GM12878 (cell line): ENCODE measurements at regions not wholly inside any gene's neighbourhood (a gene's known extent, or its start where the extent isn't known, plus 50 kb on each side); places are given as distances from the start of the nearest gene placed in this dataset.

Experiments
- ATAC-seq: fragments of 200-7000 bp; cut with Tn5 transposase; 3 replicates; pipeline ENCODE4 v1.9.1; 2020; ENCODE audit warnings: mild to moderate bottlenecking, moderate library complexity
- BruUV-seq: library from RNA; stranded (reverse); fragments of 400-500 nt; replicated peaks from 2 replicates; lab custom pipeline; 2021; lab: Mats Ljungman, UMichigan
- CTCF ChIA-PET: fragments of 300-600 bp; sonication (Branson Sonifier 250); formaldehyde crosslinking; extraction: SDS; loops from one replicate; lab custom pipeline; 2021; ENCODE audit warnings: inconsistent platforms; lab: Yijun Ruan, JAX
- POLR2A ChIA-PET: fragments of 350-600 bp; formaldehyde crosslinking; extraction: SDS; loops from one replicate; lab custom pipeline; 2021; ENCODE audit warnings: inconsistent platforms; lab: Charles Lee
- RAD21 ChIA-PET: fragments of 300-600 bp; sonication (Branson Sonifier 250); formaldehyde crosslinking; loops from one replicate; lab custom pipeline; 2023; ENCODE audit warnings: antibody characterized with exemption; ENCODE audit not compliant: unreplicated experiment; lab: Charles Lee
- SMC1A ChIA-PET: fragments of 300-600 bp; sonication (Branson Sonifier 250); formaldehyde crosslinking; loops from one replicate; lab custom pipeline; 2023; ENCODE audit not compliant: unreplicated experiment, uncharacterized antibody; lab: Charles Lee
- DNase-seq: peaks from one replicate; pipeline ENCODE4 v3.0.0-alpha.2; 2011; ENCODE audit warnings: low read depth, low spot score
- FAIRE-seq: peaks from 3 replicates; lab custom pipeline; 2011; peaks lifted over from hg19 to GRCh38; lab: Jason Lieb, UNC
- H2AFZ ChIP-seq: 2 replicates; pipeline ENCODE4 v1.6.0; 2011; ENCODE audit warnings: low read depth, low read length, control low read depth; ENCODE audit not compliant: control insufficient read depth
- H3K27ac ChIP-seq: 2 replicates; pipeline ENCODE4 v1.5.1; 2011; ENCODE audit warnings: control low read depth; ENCODE audit not compliant: control insufficient read depth, insufficient read depth
- H3K27me3 ChIP-seq, 2 experiments: replicated peaks in 1 of 2; 2 replicates each; pipeline versions ENCODE4 v1.6.0 to v1.6.1; 2011; ENCODE audit warnings: low read length in 1 of 2; ENCODE audit not compliant: control insufficient read depth in 2 of 2, insufficient read depth in 2 of 2
- H3K36me3 ChIP-seq, 2 experiments: 2 replicates each; pipeline ENCODE4 v1.5.1; 2011; ENCODE audit warnings: low read length in 1 of 2; ENCODE audit not compliant: control insufficient read depth in 2 of 2, insufficient read depth in 2 of 2
- H3K4me1 ChIP-seq: 2 replicates; pipeline ENCODE4 v1.6.1; 2011; ENCODE audit warnings: mild to moderate bottlenecking, low read length, moderate library complexity, mixed read lengths; ENCODE audit not compliant: control insufficient read depth, insufficient read depth
- H3K4me2 ChIP-seq: 2 replicates; pipeline ENCODE4 v1.6.0; 2011; ENCODE audit warnings: control low read depth; ENCODE audit not compliant: control insufficient read depth, insufficient read depth
- H3K4me3 ChIP-seq: fragments of 200-600 bp; sonication (generic); 2 replicates; pipeline ENCODE4 v1.5.1; 2016
- H3K79me2 ChIP-seq: 2 replicates; pipeline ENCODE4 v1.6.0; 2011; ENCODE audit warnings: low read length; ENCODE audit not compliant: control insufficient read depth, insufficient read depth
- H3K9ac ChIP-seq: 2 replicates; pipeline ENCODE4 v1.8.0; 2011; ENCODE audit warnings: low read length, control low read depth, mixed read lengths; ENCODE audit not compliant: control insufficient read depth, insufficient read depth
- H3K9me3 ChIP-seq: replicated peaks from 3 replicates; pipeline ENCODE4 v1.5.1; 2011; ENCODE audit warnings: mild to moderate bottlenecking, low read length; ENCODE audit not compliant: control insufficient read depth, insufficient read depth
- H4K20me1 ChIP-seq: 2 replicates; pipeline ENCODE4 v1.6.0; 2011; ENCODE audit not compliant: control insufficient read depth, insufficient read depth
- EED ChIP-seq: sonication (generic); IDR thresholded peaks from 2 replicates; pipeline ENCODE4 v1.6.1; 2016; ENCODE audit warnings: antibody characterized with exemption, low read depth
- EZH2 ChIP-seq: IDR thresholded peaks from 2 replicates; pipeline ENCODE4 v1.6.1; 2012; ENCODE audit warnings: low read depth, mild to moderate bottlenecking, control low read depth, inconsistent platforms, low read length, borderline replicate concordance; ENCODE audit not compliant: control insufficient read depth
- NFIC ChIP-seq: IDR thresholded peaks from 2 replicates; pipeline ENCODE4 v1.6.1; 2012; ENCODE audit warnings: low read depth, mild to moderate bottlenecking, inconsistent platforms, low read length, moderate library complexity
- NR2C2 ChIP-seq: IDR thresholded peaks from 2 replicates; pipeline ENCODE4 v1.6.1; 2011; ENCODE audit warnings: borderline replicate concordance, low read depth; ENCODE audit not compliant: control insufficient read depth, insufficient read length
- SMC3 ChIP-seq: IDR thresholded peaks from 2 replicates; pipeline ENCODE4 v1.6.1; 2011; ENCODE audit warnings: low read length, improper control_type of control experiment, borderline replicate concordance
- SP1 ChIP-seq: IDR thresholded peaks from one replicate; pipeline ENCODE4 v1.6.1; 2011; ENCODE audit warnings: low read depth, low read length
- YY1 ChIP-seq: IDR thresholded peaks from 2 replicates; pipeline ENCODE4 v1.6.1; 2011; ENCODE audit warnings: low read depth, mild to moderate bottlenecking, low read length
- WGBS: methylation state at CpG from one replicate; pipeline ENCODE4 v1.1.6; 2016; ENCODE audit warnings: low lambda C conversion rate; ENCODE audit not compliant: insufficient replicate concordance, insufficient coverage; ENCODE audit errors: missing lambda C conversion rate; 5-methylcytosine and 5-hydroxymethylcytosine counted together
- in situ Hi-C: fragments of 300-500 bp; cut with MboI; formaldehyde crosslinking; loops from 9 replicates; pipeline ENCODE4 v1.14.3; 2018; ENCODE audit warnings: mixed read lengths
- intact Hi-C: fragments of 100-400 bp; cut with micrococcal nuclease; formaldehyde crosslinking; loops from one replicate; pipeline ENCODE4 v1.14.2; 2022; ENCODE audit not compliant: unreplicated experiment
- TF ChIP-seq, protein P1 (sequence below): fragments of 450-650 bp; formaldehyde crosslinking; IDR thresholded peaks from 2 replicates; pipeline ENCODE4 v1.4.0; 2020; ENCODE audit warnings: mild to moderate bottlenecking, moderate library complexity

DNA sequence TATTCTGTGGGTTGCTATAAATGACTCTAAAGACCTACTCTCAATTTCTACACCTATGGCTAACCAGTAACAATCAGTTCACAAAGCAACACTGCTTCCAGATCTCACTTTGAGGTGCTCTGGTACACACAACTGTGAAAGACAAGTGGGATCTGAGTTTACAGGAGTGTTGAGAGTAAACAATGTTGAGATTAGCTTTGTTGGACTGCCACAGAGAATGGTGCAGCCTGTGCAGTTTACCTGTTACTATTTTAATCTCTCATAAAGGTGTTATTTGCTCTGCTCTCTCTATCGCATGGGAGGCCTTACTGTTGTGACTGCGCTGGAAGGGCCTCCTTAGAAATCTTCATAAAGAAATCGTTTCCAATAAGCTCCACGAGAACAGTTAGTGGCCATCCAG, 112.0 kb downstream of the SOX2 start:
- in situ Hi-C loops (no loop called here), intact Hi-C loops (no loop called here)
- no peaks in the 10 kb centered on the region for H3K9me3 ChIP-seq
- no peak overlapping the region for H3K27ac ChIP-seq
- ChIA-PET RAD21 (no interaction called here), SMC1A (no interaction called here), POLR2A (no interaction called here), CTCF (no interaction called here)
- no peaks in the 10 kb centered on the region for H3K79me2 ChIP-seq
- H2AFZ ChIP-seq, result no peak overlapping the region
- TF ChIP-seq NFIC, result no peak
- TF ChIP-seq YY1, result no peak
- no peak for TF ChIP-seq SP1
- no peak for TF ChIP-seq EZH2
- no peak for TF ChIP-seq EED
- TF ChIP-seq, protein P1, sequence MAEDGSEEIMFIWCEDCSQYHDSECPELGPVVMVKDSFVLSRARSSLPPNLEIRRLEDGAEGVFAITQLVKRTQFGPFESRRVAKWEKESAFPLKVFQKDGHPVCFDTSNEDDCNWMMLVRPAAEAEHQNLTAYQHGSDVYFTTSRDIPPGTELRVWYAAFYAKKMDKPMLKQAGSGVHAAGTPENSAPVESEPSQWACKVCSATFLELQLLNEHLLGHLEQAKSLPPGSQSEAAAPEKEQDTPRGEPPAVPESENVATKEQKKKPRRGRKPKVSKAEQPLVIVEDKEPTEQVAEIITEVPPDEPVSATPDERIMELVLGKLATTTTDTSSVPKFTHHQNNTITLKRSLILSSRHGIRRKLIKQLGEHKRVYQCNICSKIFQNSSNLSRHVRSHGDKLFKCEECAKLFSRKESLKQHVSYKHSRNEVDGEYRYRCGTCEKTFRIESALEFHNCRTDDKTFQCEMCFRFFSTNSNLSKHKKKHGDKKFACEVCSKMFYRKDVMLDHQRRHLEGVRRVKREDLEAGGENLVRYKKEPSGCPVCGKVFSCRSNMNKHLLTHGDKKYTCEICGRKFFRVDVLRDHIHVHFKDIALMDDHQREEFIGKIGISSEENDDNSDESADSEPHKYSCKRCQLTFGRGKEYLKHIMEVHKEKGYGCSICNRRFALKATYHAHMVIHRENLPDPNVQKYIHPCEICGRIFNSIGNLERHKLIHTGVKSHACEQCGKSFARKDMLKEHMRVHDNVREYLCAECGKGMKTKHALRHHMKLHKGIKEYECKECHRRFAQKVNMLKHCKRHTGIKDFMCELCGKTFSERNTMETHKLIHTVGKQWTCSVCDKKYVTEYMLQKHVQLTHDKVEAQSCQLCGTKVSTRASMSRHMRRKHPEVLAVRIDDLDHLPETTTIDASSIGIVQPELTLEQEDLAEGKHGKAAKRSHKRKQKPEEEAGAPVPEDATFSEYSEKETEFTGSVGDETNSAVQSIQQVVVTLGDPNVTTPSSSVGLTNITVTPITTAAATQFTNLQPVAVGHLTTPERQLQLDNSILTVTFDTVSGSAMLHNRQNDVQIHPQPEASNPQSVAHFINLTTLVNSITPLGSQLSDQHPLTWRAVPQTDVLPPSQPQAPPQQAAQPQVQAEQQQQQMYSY (CRISPR knock-in tag), result no peak
- TF ChIP-seq SMC3, result no peak
- TF ChIP-seq NR2C2, result no peak
- no peak overlapping the region for H3K9ac ChIP-seq
- no peak for ATAC-seq
- FAIRE-seq, result no peak
- no peaks in the 10 kb centered on the region for H4K20me1 ChIP-seq
- no peaks in the 10 kb centered on the region for H3K36me3 ChIP-seq
- WGBS, result 48% methylated on average over 4 of the region's 4 CpGs
- no TSS peak for BruUV-seq
- no peak for DNase-seq
- no peak overlapping the region for H3K4me3 ChIP-seq
- no peaks in the 10 kb centered on the region for H3K27me3 ChIP-seq
- no peak overlapping the region for H3K4me2 ChIP-seq
- H3K4me1 ChIP-seq, result no peaks in the 10 kb centered on the region
